NCI-H82 (cell line): ENCODE measurements at regions not wholly inside any gene's neighbourhood (a gene's known extent, or its start where the extent isn't known, plus 50 kb on each side); places are given as distances from the start of the nearest gene placed in this dataset.
A peak's percentile ranks its signal among the peaks of the same experiment; 100 is the strongest.

ENCODE experiments used
- DNase-seq: peaks from one replicate; lab custom pipeline; 2025; lab: John Stamatoyannopoulos, UW

- DNase-seq, result no peak
Measured at GRCh38 chr2:220641137-220641536, 931.0 kb downstream of the EPHA4 start.

- DNase-seq, result no peak
Measured at GRCh38 chr2:220646424-220646823, 925.7 kb downstream of the EPHA4 start.

DNA sequence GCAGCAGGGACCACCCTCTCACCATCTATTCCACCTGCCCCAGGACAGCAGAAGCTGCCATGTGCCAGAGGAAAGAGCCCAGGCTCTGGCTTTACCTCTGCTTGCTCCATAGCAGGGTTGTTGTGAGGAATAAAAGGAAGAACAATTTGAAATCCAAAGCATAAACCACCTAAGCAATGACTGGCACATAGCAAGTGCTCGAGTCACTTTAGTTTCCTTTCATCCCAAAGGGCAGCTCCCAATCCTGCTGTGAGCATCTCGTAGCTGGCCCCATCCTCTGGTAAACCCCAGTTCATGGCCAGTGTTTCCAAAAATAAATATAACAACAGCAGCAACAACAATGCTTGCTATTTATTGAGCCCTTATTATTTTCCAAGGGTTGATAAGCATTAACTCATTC lies 923.5 kb downstream of the EPHA4 start:
- DNase-seq, result no peak

- DNase-seq, result no peak
Measured at GRCh38 chr2:220653776-220654175, 918.3 kb downstream of the EPHA4 start.

DNA sequence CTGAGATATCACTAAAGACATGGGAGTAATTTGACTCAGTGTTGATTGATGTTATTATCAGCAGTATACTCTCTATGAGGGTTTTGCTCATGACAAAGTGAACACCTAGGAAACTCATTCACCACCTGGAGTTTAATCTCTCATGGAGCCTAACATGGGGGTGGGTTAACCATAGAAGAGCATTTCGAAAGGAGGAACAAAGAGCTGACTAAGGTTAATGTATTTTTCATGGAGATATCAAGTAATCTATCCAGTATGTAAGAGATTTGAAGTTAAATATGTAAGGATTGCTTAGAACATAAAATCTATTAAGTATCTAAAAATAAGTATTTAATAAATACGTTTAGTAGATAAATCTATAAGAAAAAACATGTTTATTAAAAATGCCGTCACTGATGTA lies 917.8 kb downstream of the EPHA4 start:
- no peak for DNase-seq

- no peak for DNase-seq
Measured at GRCh38 chr2:220660277-220661145, 911.6 kb downstream of the EPHA4 start.

- no peak for DNase-seq
Measured at GRCh38 chr2:220662431-220662830, 909.7 kb downstream of the EPHA4 start.

GRCh38 chr2:220663065-220663464 lies 909.0 kb downstream of the EPHA4 start:
- DNase-seq, result no peak

- DNase-seq, result peak; percentile 78
Measured at GRCh38 chr2:220664272-220665107, 907.6 kb downstream of the EPHA4 start.

DNA sequence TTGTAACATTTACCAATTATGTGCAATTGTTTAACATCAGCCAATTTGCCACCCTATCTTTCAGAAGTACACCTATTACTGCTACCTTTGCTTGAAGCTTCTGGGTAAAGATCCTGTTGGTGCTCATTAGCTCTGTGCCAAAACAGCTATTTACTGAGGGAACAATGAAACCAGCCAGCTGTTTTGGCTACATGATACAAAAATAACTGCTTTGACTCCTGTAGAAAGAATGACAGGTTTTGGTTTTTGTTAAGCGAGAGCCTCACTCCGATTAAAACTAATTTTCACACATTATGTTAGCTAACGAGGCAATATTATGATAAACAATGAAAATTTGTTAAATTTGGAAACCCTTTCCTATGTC lies 907.0 kb downstream of the EPHA4 start:
- no peak for DNase-seq

DNA sequence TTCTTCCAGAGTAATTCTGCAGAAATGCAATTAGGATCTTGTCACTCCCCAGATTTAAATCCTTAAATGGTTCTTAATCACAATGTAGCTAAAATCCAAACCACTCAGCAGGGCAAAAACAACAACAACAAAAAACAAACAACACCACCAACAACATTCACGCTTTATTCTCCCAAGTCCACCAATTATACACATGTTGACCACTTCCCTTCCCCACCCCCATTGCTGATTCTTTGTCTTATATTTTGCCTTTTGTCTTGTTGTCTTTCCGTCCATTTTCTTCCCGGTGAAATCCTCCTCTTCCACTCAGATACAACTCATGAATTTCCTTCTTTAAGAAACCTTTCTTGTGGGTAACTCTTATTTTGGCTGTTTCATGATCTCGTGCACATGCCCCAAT lies 902.8 kb downstream of the EPHA4 start:
- DNase-seq, result no peak

GRCh38 chr2:220670511-220670910 lies 901.6 kb downstream of the EPHA4 start:
- DNase-seq, result no peak

DNA sequence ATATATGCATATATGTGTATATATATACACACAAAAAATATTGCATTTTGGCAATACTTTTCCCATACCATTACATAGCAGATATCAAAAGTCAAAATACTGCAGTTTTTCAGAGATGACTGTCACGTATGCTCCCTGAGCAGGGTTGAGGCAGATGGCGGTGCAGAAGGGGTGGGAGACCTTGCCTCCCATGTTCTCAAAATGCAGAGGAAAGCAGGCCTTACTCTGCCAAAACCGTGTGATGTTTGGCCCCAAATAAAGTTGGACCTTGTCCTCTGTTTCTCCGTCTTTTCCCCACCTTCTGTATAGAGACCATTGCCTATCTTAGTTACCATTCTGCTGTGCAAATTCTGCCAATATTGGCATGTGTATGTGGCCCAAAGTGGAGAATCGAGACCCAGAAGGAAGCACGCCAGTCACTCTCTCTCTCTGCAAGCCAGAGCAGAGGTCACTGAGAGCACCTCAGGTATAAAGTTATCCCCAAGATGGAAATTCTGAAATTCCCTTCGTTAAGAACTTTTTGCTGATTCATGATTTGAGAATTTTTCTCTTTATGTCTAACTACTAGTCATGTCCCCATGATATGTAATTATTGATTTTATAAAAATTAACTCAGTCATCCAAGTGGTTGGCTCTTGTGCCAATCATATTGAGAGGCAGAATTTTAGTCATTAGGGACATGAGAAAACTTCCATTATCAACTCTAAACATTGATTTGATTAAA lies 898.8 kb downstream of the EPHA4 start:
- DNase-seq, result no peak

DNA sequence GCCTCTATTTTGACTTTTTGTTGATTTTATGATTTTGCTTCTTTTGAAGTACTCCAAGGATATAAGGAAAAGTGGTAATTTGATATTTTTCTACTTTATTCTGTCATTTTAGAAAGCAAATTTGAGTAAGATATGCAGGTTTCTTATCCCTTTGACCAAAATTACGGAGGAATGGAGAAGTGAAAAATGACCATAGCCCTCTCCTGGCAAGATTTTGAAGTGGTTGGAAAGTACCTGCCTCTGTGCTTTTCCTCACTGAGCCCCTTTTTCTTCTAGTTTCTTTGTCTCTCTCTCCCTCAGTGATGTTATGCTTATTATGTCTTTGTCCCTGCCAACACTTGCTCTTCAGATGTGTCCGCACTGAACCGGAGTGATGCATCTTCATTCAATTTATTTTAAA lies 898.1 kb downstream of the EPHA4 start:
- no peak for DNase-seq

DNA sequence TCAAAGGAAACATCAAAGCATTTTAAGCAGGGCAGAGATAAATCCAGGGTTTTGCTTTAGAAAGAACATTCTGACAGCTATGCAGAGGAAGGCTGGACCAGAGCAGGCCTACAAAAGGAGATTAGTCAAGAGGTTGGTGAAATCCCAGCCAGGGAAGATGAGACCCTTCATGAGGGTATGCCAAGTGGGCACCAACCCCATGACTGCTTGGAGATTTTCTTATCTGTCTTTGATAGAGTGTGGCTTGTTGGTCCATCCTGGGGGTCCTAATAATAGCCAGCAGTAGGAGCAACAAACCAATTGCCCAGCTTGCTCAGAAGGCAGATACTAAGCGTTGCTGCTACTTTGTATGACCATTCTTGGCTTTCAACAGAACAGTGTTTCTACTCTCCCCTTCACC lies 895.4 kb downstream of the EPHA4 start:
- DNase-seq, result no peak

DNA sequence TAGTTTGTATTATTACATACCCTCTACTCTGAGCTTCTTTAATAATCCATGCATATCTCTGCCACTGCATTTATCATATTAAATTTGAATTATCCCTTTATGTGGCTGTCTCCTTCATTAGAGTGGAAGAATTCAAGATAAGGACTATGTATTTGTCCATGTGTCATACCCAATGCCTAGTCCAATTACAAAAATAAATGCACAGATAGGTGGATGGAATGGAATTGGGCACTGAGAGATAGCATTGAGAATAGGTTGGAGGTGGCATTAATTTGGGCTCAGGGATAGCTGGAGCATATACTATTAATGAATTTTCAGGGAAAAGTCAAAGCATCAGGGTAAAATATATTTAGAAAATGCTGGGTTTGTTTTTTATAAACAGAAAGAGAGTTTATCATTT lies 893.2 kb downstream of the EPHA4 start:
- DNase-seq, result no peak

GRCh38 chr2:220682616-220683015 lies 889.5 kb downstream of the EPHA4 start:
- DNase-seq, result no peak

DNA sequence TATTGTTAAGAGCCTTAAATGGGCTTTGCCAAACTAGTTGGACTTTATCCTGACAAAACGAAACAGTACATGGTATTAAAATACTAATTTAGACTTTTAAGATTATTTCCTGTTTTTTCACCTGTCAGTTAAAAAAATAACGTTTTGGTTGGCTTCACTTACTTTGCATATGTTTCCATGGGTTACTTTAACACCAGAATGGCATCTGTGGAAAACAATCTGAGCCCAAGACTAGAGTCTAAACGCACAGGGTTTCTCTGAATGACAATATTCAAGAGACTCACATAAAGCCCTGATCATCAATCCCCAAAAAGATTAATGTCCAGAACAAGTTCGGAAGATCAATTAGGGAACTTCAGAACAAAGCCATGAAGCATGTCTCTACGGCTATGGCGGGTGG lies 888.0 kb downstream of the EPHA4 start:
- no peak for DNase-seq

DNA sequence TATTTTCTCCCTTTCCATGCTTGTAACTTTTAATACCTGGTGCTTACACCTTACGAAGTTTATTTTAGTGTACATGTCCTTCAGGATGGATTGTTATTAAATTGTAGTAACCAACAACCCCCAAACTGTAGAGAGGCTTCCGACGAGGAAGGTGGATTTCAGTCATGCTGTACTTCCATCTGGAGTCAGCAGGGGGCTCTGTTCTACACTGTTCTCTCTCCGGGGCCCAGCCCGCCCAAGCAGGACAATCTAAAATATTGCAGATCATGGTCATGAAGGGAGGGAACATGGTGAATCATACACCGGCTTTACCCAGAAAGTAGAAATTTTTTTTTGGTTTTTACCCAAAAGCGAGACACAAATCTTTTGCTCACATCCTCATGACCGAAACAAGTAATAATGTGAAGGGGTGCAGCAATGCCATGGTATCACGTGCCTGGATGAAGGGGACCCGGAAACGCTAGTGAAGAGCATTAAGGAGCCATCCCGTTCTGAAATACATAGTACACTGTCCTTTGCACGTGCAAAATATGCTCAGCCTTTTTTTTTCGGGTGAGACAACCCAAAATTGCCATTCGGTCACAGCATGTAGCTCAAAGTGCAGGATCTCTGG lies 884.8 kb downstream of the EPHA4 start:
- DNase-seq, result peak; percentile 77

DNA sequence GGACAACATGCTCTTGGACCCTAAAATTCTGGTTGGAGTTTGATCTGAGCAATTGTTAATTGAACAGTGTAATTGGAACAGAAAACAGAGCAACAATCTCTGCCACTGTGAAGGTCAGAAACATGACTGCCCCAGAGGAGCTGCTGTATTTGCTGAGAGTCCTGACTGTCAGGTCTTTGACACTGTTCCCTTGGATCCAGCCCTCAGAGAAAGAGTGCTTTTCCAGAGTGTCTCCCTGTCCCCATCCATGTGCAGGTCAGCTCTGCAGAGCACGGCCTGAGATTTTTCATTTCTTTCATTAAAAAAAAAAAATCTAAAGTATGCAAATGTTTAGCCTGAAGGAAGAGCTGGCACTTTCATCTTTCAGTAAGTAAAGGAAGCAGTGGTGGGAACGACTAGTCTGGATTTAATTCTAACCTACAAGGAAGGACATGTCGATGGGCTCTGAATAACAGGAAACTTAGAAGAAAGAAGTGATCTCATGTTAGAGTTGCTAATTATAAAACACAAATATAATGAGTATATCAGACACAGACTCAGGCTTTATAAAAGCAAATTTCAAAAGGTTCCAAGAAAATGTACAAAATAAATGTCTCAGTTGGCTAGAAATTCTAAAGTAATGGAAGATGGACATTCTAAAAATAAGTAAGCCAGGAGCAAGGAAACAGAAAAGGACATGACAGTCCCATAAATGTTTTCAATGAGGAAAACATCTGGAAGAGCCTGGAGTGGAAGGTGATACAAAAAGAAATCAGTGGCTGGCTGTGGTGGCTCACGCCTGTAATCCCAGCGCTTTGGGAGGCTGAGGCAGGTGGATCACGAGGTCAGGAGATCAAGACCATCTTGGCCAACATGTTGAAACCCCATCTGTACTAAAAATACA lies 876.5 kb downstream of the EPHA4 start:
- no peak for DNase-seq

GRCh38 chr2:220696280-220696669 lies 875.8 kb downstream of the EPHA4 start:
- DNase-seq, result no peak
